ENCODE measurements at regions not wholly inside any gene's neighbourhood (a gene's known extent, or its start where the extent isn't known, plus 50 kb on each side); places are given as distances from the start of the nearest gene placed in this dataset.

DNA sequence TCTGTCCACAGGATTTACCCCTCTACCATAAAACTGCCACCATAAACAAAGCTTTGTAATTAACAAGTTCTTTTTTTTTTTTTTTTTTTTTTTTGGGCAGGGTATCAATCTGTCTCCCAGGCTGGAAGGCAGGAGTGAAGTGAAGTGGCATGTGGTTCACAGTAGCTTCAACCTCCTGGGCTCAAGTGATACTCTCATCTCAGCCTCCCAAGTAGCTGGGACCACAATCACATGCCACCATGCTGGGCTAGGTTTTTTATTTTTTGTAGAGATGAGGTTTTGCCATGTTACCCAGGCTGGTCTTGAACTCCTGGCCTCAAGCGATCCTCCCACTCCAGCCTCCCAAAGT lies 61.1 kb upstream of the NUDT4 start:
- Histone ChIP-seq H3K23ac (ENCODE audit: low read depth, low read length) (no peak overlapping the region), H3K27ac (ENCODE audit: insufficient read depth, low read length) (no peak overlapping the region), H3K4me3 (ENCODE audit: insufficient read depth, low read depth, low read length) (no peak overlapping the region), H4K5ac (ENCODE audit: low read depth, low read length) (no peak overlapping the region), H2BK20ac (ENCODE audit: low read depth, low read length) (no peak overlapping the region), H4K91ac (ENCODE audit: insufficient read depth, low read depth, low read length) (no peak overlapping the region), H3K4ac (ENCODE audit: low read depth, low read length) (no peak overlapping the region), H2AK9ac (replicated peaks; ENCODE audit: low read depth, low read length, poor library complexity) (no peak overlapping the region), H3K9me3 (ENCODE audit: control insufficient read depth, insufficient read depth, low read length) (no peaks in the 10 kb centered on the region), H3K18ac (ENCODE audit: low read depth, low read length) (no peak overlapping the region), H3K4me1 (ENCODE audit: control insufficient read depth, insufficient read depth, low read length) (peaks cover 2% of the 10 kb centered on the region; the same call in 1 of the 2 replicates), H2AFZ (replicated peaks; ENCODE audit: low read length, poor library complexity) (no peak overlapping the region), H2BK120ac (ENCODE audit: low read depth, low read length) (no peak overlapping the region), H3K9me1 (ENCODE audit: insufficient read depth, low read length) (no peaks in the 10 kb centered on the region), H3K9ac (ENCODE audit: low read depth, low read length) (no peak overlapping the region), H2AK5ac (ENCODE audit: low read depth, low read length) (no peak overlapping the region), H3K27me3 (ENCODE audit: control insufficient read depth, insufficient read depth, low read length) (no peaks in the 10 kb centered on the region), H3K79me1 (ENCODE audit: low read depth in 1 of 2, low read length in 2 of 2) (no peaks in the 10 kb centered on the region), H4K8ac (ENCODE audit: low read depth in 2 of 2, low read length in 2 of 2) (no peak overlapping the region), H2BK5ac (ENCODE audit: low read depth, low read length, poor library complexity, severe bottlenecking) (no peak overlapping the region), H3K36me3 (ENCODE audit: control insufficient read depth, insufficient read depth, low read length) (no peaks in the 10 kb centered on the region), H3K4me2 (ENCODE audit: low read depth, low read length) (no peak overlapping the region), H3K56ac (ENCODE audit: extremely low read depth, insufficient read depth, low read length) (no peak overlapping the region), H3K14ac (replicated peaks; ENCODE audit: low read depth, low read length) (no peak overlapping the region), H2BK15ac (ENCODE audit: low read depth, low read length) (no peak overlapping the region), H4K20me1 (ENCODE audit: insufficient read depth, low read length) (no peaks in the 10 kb centered on the region)
- dilution Hi-C loops (cut with HindIII; ENCODE audit: low sequenced_read_pairs, unreplicated experiment) (no loop called here), in situ Hi-C loops (cut with MboI; ENCODE audit: low sequenced_read_pairs) (no loop called here), intact Hi-C loops (cut with micrococcal nuclease) (no loop called here)
- DNase-seq (no peak), ATAC-seq (ENCODE audit: low read depth) (no peak)
- no peak for TF ChIP-seq CHD1 (IDR thresholded peaks at IDR 0.05; ENCODE audit: low read depth, low read length)
- no peak for TF ChIP-seq MAZ (IDR thresholded peaks at IDR 0.05; ENCODE audit: borderline replicate concordance, low read depth, low read length)
- CTCF ChIA-PET: interaction anchor here (0.5 kb wide), 1 partner anchor 229 kb away, joined by 3 read pairs; no protein-coding TSS in a partner anchor
- no CpG with 5 or more reads among the region's 1 CpG for WGBS, 2 experiments (ENCODE audit: extremely low coverage in 2 of 2, insufficient read length in 1 of 2)
- BruUV-seq (replicated peaks): no TSS peak
- POLR2A ChIA-PET (ENCODE audit: unreplicated experiment): no interaction called here

All from IMR-90 (cell line).